OCI-M2 (cell line): ENCODE measurements at regions not wholly inside any gene's neighbourhood (a gene's known extent, or its start where the extent isn't known, plus 50 kb on each side); places are given as distances from the start of the nearest gene placed in this dataset.

Source experiments
- DNase-seq: peaks from one replicate; lab custom pipeline; 2025; ENCODE audit not compliant: unreplicated experiment; lab: John Stamatoyannopoulos, UW

DNA sequence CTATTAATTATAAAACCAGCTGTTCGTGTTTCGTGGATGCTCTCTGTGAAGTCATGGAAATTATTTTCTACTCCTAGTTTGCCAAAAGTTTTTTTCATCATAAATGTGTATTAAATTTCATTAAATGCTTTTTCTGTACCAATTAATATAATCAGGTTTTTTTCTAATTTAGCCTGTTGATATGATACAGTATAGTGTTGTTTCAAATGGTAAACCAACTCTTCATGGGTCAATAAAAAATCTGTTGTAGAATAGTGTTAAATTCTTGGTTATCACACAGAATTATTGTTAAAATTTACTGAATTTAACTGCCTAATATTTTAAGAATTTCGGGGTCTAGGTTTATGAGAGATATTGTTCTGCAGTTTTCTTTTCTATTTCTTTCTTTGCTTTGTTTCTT lies 505.9 kb upstream of the MANEA start:
- DNase-seq = no peak

DNA sequence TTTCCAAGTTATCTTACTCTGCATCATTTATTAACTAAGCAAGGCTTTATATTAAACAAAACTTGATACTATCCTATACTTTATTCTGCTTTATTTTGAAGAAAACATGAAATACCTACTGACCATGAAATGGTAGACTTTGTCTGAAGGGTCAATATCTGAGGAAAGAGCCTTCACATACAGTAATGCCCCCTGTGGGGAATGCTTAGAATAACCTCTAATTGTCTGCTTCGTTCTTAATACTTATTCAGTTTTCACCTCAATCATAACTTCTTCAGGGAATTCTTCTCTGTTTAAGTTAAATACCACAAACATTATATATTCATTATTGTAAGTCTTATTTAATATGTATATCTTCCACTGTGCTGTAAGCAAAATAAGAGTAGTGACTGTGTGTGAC lies 498.9 kb upstream of the MANEA start:
- no peak for DNase-seq

DNA sequence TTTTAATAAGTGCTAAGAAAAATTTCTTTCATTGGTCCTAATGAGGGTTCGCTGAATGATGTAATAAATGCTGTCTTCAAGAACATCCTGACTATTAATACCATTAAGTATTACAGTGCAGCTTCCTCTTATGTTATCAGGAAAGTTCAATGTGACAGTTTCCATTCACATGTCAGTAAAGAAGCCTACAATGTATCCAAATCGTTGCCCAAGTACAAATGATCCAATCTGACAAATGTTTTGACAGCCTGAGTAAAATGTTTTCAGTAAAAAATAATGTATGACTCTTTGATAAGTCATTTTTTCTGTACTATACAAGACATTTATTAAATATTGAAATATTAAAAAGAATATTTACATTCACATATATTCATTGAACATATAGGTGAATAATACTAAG lies 496.1 kb upstream of the MANEA start:
- no peak for DNase-seq

DNA sequence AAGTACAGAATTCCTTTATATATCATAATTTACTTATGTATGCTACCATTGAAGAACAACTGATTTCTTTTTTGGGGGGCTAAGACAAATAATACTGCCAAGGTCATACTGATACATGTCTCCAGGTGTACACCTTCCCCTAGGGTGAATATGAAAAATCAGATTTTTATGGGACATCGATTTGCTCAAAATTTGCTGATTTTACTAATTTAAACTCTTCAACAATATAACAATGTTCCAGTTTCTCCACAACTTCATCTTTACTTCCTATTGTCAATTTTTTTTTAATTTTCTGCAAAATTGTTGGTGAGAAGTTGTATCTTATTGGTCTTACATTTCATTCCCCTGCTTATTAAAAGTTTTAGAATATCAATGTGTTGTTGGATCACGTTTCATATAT lies 495.4 kb upstream of the MANEA start:
- no peak for DNase-seq

DNA sequence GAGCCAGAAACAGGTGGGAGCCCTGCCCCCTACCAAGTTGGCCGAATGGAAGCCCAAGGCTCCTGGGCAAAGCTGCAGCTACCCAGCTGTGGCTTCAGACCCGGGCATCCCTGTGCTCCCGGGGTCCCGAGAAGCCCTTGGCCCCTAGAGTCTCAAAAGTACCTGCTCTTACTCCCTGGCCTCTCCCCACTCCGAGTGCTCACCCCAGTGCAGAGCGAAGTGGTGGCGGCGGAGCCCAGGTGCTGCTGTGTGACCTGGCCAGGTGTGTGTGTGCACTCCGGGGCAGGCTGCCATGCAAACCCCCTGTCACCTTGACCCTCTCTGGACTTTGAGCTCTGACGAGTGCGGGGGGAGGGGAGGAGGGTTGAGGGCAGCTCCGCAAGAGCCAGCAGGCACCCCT lies 493.8 kb upstream of the MANEA start:
- no peak for DNase-seq

DNA sequence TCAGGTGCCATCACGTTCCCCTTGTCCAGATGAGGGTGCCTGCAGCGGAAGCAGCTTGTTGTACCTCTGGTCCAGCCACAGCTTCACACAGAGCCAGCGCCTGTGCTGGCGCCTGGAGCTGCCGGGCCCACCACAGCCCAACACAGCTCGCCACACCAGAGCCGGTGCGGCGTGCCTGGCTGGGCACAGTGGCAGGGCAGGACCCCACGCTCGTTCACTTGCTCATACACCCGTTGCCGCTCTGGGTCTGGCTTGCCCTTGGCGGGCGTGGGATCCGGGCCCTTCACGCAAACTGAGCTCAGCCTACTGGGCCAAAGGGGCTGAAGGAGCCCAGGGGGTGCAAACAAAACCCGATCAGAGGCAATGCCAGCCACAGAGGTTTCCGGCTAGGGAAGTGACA lies 492.5 kb upstream of the MANEA start:
- no peak for DNase-seq

DNA sequence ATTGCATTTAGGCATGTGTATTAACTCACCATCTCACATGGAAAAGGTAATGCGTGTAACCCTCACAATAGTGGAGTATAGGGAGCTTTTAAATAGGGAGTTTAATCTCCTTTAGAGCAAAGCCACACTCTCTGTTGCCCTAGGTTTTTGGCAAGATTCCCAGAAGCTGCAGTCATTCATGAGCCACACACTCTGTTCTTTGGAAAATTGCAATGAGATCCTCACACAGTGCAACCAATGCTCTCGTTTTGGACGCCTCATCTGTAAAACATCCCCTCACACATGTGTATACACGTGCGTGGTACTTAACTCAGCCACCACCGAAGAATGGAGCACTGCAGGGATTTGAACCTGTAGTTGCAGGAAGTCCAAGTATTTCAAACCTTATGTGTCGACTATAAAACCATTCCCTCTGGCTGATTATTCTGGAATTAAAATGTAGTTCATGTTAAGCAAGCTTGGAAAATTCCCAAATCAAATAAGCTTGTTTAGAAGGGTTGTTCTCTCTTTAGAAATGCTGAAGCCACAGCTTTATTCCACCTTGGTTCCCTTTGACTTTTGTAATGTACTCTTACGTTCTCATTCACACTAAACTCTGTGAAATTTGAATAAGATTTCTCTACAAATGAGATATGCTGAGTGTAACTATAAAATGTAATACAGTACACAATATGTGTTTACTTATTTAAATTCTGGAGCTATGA lies 489.8 kb upstream of the MANEA start:
- no peak for DNase-seq

DNA sequence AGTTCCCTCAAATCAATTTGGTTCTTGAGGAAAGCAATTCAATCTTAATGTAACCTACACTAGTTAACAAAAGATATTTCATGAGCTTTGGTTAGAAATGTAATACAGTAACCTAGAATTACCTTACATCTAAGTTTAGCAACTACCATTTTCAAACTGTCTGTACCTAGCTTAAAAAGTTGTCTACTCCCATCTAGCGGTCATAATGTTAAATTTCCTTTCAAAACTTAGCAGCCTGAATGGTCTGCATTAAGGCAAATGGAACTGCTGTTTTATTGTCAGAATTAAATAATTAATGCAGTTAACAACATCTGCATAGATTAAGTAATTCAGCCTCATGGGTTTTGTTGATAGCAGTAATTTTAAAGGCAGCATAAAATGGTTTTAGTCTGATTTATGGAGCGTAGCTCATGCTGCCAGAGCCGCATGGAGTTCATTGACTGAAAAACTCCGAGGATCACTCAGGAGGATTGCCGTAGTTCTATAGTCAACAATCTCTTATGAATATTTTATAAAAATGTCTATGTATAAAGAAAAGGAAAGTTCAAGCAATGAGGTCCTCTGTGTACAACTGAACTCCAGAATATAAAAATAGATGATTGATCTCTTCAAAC lies 485.4 kb upstream of the MANEA start:
- peak; percentile 63 for DNase-seq

DNA sequence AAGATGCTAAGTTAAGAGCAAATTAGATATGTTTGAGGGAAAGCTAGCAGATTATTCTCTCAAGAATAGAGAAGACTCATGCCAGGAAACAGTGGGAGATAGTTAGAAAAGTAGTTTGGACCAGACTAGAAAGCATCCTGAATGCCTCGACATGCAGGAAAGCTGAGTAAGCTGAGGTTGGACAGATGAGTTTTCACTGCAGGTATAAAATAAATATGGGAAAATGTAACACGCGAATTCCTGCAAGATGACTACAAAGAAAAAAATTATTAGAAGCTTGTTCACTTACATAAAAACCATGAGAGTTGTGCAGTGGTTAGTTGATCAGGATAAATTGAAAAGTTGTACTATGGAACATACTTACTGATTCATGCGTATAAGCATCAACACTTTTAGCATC lies 484.2 kb upstream of the MANEA start:
- DNase-seq = no peak

DNA sequence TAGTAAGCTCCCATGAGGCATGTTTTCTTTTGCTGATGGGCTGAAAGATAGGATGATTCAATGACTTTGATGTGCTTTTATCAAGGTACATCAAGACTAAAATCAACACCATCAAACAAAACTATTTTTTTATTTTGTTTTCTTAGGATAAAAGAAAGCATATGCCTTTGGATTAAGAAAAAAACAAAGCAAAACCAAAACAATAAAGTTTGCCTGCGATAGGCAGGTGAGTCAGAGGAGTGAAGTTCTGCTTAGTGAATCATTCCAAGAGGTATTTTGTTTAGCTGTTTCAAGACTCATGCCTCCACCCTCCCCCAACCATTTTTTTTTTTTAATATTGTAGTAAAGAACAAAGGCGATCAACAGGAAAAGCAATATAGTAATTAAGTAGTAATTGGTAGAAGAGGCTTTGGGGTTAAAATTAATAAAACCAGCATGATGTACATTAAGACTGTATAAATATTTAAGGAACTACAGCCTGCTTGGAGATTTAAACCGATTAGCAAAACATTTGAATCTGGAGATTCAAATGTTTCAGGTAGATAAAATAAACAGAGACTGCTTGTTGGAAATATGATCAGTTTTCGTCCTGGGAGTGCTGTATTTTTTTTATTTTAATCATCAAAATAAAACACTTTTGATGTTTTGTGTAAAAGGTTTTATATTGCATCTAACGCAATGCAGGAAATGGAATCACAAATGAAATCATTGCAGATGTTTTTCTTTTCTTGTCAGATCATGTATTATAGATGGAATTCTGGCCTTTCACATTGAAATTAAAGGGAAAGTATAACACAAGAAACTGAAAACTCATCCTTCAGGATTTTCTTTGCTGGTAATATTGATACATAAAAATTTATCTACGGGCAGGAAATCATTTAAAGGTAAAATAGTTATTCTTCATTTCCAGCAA lies 482.3 kb upstream of the MANEA start:
- DNase-seq = no peak

DNA sequence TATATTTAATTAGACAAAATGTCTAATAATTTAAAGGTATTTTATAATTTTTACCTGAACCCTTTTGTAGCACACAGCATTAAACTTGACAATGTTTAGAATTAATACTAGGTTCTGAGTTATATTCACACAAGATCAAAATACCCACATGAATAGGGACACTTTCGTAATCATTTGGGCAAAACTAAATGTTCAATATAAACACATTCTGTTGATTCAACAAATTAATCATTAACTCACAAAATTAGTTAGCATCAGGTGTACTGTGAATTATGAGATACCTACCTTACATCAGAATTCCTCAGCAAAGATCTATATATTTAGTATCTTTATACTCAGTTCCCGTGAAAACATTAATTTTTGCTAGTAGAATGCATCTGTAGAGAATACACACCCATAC lies 481.5 kb upstream of the MANEA start:
- DNase-seq = no peak

DNA sequence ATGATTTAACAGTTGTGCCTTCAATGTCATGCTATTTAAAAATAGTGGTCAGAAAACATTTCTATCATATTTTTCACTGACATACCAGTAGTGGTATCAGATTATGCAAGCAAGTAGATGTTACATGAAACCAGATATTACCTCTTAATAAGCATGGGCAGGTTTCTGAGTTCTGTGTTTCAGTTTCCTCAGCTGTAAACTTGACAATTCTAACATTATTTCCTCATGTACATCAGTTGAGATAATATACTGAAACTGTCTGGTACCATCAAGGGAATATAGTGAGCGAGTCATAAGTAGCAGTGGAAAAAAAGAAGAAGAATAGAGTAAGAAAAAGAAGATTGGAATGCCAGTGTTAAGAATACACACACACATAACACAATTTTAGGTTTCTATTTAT lies 477.9 kb upstream of the MANEA start:
- no peak for DNase-seq

DNA sequence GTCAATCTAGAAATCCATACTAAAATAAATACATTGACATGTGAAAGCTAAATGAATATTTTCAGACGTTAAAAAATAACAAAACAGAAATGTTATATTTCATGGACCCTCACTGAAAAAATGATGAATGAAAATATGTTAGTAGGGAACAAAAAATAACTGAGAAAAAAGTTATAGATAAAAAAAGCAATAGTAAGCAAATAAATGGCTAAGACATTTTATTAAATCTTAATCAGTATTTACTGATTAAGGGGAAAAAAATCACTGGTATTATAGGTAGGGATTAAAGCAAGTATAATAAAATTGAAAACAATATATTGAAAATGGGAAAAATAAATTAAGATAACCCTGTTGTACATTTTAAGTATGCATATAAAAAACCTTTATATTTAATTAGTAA lies 468.1 kb upstream of the MANEA start:
- DNase-seq = no peak

DNA sequence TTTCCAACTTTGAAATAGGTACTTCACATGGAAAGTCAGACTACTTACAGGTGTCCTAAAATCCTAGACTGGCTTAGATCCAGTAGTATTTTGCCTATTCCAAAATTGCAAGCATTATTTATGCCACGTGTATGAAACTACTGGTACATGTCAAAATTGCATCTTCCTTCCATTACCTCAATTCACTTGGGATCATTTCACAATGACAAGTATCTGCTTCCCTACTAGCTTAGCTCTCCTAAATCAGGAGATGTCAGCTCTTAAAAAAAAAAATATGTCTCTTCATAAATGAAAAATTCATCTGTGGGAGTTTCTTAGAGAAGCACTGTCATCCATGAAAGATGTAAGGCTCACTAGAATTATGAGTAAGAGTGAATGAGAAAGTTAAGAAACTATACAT lies 466.6 kb upstream of the MANEA start:
- DNase-seq = no peak

DNA sequence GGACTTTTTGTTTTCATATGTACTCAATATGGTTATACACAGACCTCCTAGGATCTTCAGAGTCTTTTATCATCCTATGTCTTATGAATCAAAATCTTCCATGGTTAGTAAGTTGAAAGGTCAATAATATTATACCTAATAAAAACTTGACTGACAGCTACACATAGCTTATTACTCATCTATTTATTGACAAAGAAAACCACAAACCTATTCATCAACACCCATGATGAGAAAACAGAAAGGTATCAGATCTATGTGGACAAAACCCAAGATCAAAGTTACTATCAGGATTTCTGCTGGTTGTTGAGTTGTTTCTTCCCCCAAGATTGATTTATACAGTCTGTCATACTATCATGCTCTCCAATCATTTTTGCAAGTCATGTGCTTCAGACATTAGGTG lies 460.1 kb upstream of the MANEA start:
- no peak for DNase-seq

DNA sequence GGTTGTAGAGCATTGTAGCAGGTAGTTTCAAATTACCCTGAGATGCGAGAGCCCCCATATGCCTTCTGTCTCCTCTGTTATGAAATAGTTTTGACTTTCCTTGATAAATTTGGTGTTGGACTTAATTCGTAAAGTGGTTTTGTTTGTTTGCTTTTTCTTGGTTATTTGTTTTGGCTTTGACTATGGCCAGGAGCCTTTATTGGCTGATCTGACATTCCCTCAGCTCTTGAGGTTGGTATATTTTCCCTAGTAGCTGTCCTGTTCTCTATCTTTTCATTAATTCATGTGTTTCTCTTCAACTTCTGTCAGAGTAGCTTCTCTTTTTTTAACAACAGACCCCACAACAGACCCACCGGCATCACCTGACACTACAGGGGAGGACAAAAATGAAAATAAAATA lies 457.4 kb upstream of the MANEA start:
- DNase-seq = no peak

DNA sequence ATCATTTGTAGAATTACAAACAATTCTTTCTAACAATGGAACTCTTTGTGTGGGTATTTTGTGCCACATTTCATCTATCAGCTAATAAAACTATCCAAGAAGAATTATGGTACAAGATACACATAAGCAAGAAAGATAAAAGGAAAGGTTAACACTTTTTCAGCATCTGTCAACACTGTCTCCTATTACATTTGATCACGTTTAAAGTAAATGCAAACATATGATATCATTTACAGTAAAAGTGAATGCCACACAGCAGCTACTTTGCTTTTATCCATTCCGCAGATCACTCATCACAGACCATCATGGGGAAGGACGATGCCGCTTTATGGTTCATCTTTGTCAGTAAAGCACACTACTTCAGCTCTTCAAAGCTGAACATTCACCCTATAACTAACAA lies 456.4 kb upstream of the MANEA start:
- no peak for DNase-seq

DNA sequence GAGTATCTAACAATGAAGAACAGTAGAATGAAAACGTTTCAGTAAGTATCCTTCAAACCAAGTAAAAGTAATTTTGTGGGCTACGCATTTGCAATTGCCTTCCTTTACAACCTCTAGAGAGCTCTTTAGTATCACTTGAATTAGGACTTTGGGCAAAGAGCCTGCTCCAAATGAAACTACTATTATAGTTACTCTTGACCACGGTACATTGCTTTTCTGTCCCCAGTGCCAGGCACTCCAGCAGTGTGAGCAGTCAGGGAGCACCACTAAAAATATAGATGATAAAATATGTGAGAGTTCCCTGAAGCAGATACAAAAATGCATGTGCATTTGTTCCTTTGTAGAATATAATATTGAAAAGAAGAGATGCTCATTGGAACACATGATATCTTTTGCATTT lies 450.1 kb upstream of the MANEA start:
- DNase-seq = no peak

DNA sequence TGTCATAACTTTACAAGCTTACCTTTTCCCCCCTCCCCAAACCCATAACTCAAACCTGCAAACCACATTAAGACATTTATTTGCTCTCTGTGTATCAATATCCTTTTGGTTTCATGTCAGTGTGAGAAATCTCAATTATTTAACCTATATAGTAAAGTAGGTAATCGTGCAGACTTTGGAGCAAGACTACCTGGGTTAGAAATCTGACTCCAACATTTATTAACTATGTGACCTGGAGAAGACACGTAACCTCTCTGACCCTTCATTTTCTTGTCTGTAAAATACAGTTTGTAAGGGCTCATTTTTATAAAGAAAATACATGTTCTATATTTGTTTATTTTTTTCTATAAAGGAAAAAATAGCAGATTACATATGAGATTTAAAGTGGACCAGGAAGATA lies 448.9 kb upstream of the MANEA start:
- DNase-seq = no peak

DNA sequence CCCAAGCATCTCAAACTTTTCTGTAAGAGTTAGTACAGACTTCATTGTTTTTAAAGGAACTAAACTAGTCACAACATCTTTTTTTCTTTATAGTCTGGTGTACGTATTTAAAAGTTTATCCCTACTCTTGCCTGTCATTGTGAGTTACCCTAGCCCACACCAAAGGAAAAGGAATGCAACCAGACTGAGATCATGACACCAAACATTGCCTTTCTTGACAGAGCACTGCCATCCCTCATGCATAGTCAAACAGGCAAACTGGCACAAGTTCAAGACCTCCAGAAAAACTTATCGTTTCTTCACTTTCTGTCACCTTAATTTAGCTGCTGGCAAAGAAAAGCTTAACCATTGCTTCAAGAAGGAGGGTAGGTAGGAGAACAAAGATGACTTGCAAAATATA lies 448.4 kb upstream of the MANEA start:
- no peak for DNase-seq

DNA sequence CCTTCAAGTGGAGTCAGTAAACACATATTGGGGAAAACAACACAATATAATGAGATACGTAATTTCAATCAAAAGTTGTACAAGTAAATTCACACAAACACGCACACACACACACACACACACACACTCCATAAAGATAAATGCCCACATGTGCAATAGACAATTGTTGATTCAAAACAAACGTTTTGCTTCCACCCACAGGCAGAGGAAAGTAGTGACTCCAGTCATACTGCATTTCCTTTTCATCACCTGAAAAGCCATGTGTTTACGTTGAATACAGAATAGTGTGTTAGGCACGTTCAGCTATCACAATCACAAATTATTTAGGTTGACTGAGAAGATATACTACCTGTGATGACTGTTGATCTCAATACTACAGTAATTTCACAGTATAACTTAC lies 443.8 kb upstream of the MANEA start:
- DNase-seq = no peak

DNA sequence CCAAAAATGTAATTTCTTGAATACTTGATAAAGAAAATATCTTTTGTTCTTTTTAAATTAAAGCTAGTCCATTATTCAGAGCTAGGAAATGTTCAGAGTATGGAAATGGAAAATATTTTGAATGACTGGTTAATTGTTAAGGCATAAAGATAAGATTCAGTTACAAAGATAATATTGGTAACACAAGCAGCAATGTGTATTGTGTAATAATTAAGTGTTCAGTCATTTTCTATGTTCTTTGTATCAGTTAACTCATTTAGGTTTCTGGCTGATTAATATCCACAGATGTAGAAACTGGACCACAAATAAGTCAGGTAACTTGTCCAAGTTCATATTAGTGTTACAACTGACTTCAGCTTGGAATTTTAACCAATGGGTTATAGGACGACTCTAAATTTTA lies 442.2 kb upstream of the MANEA start:
- no peak for DNase-seq
